AG04449 (cell line): ENCODE measurements at regions not wholly inside any gene's neighbourhood (a gene's known extent, or its start where the extent isn't known, plus 50 kb on each side); places are given as distances from the start of the nearest gene placed in this dataset.

ENCODE experiments used
- CTCF ChIA-PET: fragments of 350-600 bp; formaldehyde crosslinking; extraction: SDS; loops from one replicate; lab custom pipeline; 2021; ENCODE audit warnings: antibody characterized with exemption; lab: Yijun Ruan, JAX
- POLR2A ChIA-PET: fragments of 400-600, 350-600 bp; formaldehyde crosslinking; extraction: SDS; loops from one replicate; lab custom pipeline; 2020; ENCODE audit warnings: antibody characterized with exemption, inconsistent platforms; lab: Yijun Ruan, JAX
- DNase-seq: peaks from one replicate; pipeline ENCODE4 v3.0.0-alpha.2; 2010; ENCODE audit warnings: low read depth, low spot score
- H3K4me3 ChIP-seq: 2 replicates; pipeline ENCODE4 v1.5.1; 2011; ENCODE audit warnings: low read depth, mild to moderate bottlenecking, control low read depth, low read length
- CTCF ChIP-seq: IDR thresholded peaks from one replicate; pipeline ENCODE4 v1.5.1; 2011; ENCODE audit warnings: mild to moderate bottlenecking, moderate library complexity, low read length, control low read depth, inconsistent platforms; ENCODE audit not compliant: insufficient read depth; ENCODE audit errors: missing control alignments

- ChIA-PET POLR2A (no interaction called here), CTCF (interaction anchor here (1.4 kb wide), 1 partner anchor 24 kb away, joined by 4 read pairs; no protein-coding TSS in a partner anchor)
- H3K4me3 ChIP-seq, result no peak overlapping the region
- no peak for TF ChIP-seq CTCF
- no peak for DNase-seq
Measured at GRCh38 chr16:63337264-63337663, 1301.0 kb upstream of the CDH8 start.

GRCh38 chr16:63331111-63331510, 1294.9 kb upstream of the CDH8 start:
- no peak overlapping the region for H3K4me3 ChIP-seq
- DNase-seq, result no peak
- ChIA-PET POLR2A (no interaction called here), CTCF (no interaction called here)
- no peak for TF ChIP-seq CTCF

- CTCF ChIA-PET, result no interaction called here
- no peak for DNase-seq
- no peak overlapping the region for H3K4me3 ChIP-seq
- no peak for TF ChIP-seq CTCF
- POLR2A ChIA-PET, result no interaction called here
Measured at GRCh38 chr16:63326736-63327339, 1290.6 kb upstream of the CDH8 start.

GRCh38 chr16:63323722-63324705, 1287.8 kb upstream of the CDH8 start:
- no peak for TF ChIP-seq CTCF
- ChIA-PET POLR2A (no interaction called here), CTCF (no interaction called here)
- H3K4me3 ChIP-seq, result no peak overlapping the region
- DNase-seq, result no peak

- ChIA-PET CTCF (no interaction called here), POLR2A (no interaction called here)
- TF ChIP-seq CTCF, result no peak
- no peak for DNase-seq
- H3K4me3 ChIP-seq, result no peak overlapping the region
Measured at GRCh38 chr16:63323055-63323454, 1286.8 kb upstream of the CDH8 start.

- DNase-seq, result no peak
- ChIA-PET CTCF (no interaction called here), POLR2A (no interaction called here)
- no peak overlapping the region for H3K4me3 ChIP-seq
- TF ChIP-seq CTCF, result no peak
Measured at GRCh38 chr16:63315229-63315628, 1279.0 kb upstream of the CDH8 start.
